Adrenal gland (tissue), 5 donors: ENCODE measurements at regions not wholly inside any gene's neighbourhood (a gene's known extent, or its start where the extent isn't known, plus 50 kb on each side); places are given as distances from the start of the nearest gene placed in this dataset.

ENCODE experiments used
- POLR2A ChIP-seq, 2 donors: fragments of 450-650 bp; IDR thresholded peaks; one replicate each; pipeline ENCODE4 v1.6.1; 2017; ENCODE audit warnings: antibody characterized with exemption in 2 of 2, mild to moderate bottlenecking in 2 of 2, moderate library complexity in 1 of 2
- TF ChIP-seq, protein P1 (sequence below), 6 experiments: fragments of 450-650 bp in 4 of 6; fragments of 200-600 bp in 2 of 6; sonication (generic) in 1 of 6; IDR thresholded peaks; 1 replicate in 5 of 6; 2 replicates in 1 of 6; pipeline versions ENCODE4 v1.5.1 to v1.8.0; 2016 to 2021; ENCODE audit warnings: antibody characterized with exemption in 6 of 6, mild to moderate bottlenecking in 2 of 6, moderate library complexity in 1 of 6
- donor health status: DM: no; HTN: no; CAD: no.

DNA sequence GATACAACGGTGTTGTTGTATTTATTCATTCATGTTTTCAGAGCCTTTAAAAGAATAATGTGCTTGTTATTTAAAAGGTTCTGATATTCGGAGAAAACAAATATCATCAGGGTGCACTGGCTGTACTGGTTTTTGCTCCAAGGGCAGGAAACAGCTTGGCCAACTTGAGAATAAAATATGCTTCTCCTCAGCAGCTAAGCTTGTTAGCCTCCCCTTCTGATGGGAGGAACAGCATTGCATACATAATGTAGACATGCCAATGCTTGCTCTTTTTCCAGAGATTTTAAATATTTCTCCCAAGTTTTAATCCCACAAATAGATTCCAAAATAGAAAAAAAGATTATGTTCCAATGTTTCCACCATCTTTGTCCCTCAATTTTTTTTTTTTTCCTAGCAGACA lies 87.6 kb upstream of the RPL34 start:
- TF ChIP-seq, protein P1, sequence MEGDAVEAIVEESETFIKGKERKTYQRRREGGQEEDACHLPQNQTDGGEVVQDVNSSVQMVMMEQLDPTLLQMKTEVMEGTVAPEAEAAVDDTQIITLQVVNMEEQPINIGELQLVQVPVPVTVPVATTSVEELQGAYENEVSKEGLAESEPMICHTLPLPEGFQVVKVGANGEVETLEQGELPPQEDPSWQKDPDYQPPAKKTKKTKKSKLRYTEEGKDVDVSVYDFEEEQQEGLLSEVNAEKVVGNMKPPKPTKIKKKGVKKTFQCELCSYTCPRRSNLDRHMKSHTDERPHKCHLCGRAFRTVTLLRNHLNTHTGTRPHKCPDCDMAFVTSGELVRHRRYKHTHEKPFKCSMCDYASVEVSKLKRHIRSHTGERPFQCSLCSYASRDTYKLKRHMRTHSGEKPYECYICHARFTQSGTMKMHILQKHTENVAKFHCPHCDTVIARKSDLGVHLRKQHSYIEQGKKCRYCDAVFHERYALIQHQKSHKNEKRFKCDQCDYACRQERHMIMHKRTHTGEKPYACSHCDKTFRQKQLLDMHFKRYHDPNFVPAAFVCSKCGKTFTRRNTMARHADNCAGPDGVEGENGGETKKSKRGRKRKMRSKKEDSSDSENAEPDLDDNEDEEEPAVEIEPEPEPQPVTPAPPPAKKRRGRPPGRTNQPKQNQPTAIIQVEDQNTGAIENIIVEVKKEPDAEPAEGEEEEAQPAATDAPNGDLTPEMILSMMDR (IDR thresholded peaks at IDR 0.05) = no peak
- no peak for TF ChIP-seq POLR2A (IDR thresholded peaks at IDR 0.05)
